GM18520 (cell line): ENCODE measurements at regions not wholly inside any gene's neighbourhood (a gene's known extent, or its start where the extent isn't known, plus 50 kb on each side); places are given as distances from the start of the nearest gene placed in this dataset.

ENCODE experiments used
- ATAC-seq: cut with Tn5 transposase; IDR thresholded peaks from one replicate; pipeline ENCODE4 v1.9.1; 2021; ENCODE audit not compliant: unreplicated experiment

DNA sequence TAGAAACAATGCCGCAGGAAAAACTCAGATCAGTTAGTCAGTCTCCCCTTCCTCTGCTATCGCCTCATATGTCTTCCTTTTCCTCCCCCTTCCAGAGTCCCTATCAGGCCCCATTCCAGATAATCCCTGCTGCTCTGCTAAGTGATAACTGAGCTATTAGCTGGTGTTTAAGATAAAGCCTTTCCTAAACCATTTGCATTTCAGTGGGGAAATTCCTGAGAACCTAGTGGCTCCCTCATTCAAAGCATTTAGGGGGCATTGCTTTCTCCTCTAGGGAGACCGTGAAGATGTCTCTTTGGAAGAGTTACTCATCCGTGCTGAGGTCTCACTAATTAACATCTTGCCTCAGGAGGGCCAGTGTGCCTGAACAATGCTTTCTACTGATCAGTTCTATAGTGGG lies 401.6 kb downstream of the NPIPA7 start:
- no peak for ATAC-seq

DNA sequence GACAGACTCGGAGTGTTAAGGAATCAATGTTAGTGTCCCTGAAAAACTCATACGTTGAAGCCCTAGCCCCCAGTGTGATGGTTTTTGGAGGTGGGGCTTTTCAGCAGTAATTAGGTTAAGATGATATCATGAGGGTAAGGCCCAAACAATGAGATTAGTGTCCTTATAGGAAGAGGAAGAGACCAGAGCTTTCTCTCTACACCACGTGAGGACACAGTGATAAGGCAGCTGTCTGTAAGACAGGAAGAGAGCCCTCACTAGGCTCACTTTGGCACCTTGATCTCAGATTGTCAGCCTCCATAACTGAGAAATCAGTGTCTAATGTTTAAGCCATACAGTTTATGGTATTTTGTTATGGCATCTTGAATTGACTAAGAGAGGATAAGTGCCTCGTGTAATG lies 403.2 kb downstream of the NPIPA7 start:
- no peak for ATAC-seq

DNA sequence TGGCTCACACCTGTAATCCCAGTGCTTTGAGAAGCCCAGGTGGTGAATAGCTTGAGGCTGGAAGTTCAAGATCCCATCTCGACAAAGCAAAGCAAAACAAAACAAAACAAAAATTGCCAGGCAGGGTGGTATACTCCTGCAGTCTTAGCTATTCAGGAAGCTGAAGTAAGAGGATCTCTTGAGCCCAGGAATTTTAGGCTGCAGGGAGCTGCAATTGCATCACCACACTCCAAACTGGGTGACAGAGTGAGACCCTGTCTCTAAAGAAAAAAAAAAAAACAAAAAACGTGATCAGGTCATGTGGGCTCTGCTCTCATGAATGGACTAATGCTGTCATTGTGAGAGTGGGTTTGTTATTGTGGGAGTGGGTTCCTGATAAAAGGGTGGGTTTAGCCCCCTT lies 409.1 kb downstream of the NPIPA7 start:
- no peak for ATAC-seq

DNA sequence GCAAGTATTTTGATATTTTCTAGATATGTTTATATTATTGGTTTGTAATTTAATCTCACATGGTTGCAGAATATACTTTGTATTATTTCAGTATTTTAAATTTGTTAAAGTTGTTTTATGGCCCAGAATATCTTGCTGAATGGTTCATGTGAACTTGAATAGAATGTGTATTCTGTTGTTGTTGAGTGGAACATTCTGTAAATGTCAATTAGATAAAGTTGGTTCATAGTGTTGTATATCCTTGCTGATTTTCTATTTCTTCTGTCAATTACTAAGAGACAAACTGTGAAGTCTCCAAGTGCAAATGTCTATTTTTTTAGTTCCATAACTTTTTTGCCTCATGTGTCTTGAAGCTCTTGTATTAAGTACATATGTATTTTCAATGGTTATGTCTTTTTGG lies 411.7 kb downstream of the NPIPA7 start:
- ATAC-seq, result no peak

DNA sequence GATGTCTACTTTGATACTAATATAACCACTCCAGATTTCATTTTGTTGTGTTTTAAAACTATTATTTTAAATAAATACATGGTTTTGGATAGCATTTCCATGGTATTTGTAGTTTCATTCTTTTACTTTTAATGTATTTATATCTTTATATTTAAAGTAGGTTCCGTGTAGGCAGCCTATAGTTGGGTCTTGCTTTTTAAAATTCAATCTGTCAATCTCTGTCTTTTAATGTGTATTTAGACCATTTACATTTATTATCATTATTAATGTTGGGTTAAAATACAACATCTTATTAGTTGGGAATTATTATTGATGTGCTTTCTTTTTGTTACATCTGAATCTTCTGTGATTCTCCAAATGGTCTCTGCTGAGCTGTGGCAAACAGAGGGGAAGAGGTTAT lies 412.1 kb downstream of the NPIPA7 start:
- ATAC-seq, result no peak

DNA sequence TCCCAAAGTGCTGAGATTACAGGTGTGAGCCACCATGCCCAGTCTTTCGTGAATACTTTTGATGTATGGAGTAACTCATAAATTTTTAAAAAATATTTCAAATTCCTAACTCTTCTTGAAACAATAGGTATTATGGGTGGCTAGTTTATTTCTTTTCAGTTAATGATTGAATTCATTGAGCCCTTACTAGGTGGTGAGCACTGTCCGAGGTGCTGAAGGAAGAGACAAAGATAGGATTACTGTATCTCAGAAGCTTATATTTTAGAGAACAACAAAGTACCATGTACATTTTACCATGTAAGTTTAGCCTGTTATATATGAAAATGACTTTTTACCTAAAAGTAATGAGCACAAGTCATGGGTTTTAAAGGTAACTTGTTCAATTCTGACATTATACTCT lies 418.3 kb downstream of the NPIPA7 start:
- no peak for ATAC-seq

DNA sequence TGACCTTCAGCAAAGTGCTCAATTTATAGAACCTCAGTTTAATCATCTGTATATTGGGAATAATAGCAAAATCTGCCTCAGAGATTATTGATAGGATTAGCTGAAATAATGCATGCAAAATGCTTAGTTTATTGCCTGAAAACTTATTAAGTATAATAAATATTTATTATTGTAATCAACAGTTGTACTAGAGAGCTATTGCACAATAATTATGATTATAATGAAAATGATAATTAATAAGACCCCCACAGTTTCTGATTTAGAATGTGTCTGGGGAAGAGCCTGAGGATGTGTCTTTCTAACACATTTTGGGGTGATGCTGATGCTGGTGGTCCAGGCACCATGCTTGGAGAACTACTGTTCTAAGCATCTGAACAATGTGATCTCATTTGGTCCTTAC lies 419.6 kb downstream of the NPIPA7 start:
- ATAC-seq, result no peak

DNA sequence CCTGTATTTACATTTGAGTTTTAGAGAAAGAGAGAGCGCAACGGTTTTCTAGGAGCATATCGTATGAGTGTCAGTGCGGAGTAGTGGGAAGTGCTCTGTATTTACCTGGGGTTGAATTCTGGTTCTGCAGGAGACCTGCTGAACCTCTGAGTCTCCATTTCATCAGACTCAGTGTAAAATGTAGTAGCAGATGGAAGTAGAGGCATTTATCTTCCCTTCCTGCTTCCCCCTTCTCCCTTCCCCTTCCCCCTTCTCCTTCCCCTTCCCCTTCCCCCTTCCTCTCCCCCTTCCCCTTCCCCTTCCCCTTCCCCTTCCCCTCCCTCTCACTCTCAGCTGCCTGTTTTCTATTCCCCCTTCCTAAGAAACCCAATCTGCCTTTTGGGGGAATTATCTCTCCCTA lies 426.9 kb downstream of the NPIPA7 start:
- no peak for ATAC-seq

DNA sequence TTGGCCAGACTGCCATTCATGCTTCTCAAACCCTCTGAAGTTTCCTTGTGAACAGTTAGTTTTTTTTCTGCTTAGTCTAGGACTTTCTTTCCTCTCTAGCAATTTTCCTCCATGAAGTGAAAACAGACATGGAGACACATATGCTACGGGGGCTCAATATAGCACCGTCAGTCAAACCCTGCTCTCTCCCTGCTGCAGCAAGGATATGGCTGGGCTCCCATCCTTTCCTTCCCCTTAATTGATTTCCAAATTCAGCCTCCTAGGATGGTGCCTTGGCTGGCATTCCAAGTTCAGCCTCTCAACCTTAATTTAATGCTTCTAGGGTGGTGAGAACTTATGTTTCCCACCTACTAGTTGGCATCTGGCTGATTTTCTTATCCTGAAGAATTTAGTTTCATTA lies 436.7 kb downstream of the NPIPA7 start:
- no peak for ATAC-seq

DNA sequence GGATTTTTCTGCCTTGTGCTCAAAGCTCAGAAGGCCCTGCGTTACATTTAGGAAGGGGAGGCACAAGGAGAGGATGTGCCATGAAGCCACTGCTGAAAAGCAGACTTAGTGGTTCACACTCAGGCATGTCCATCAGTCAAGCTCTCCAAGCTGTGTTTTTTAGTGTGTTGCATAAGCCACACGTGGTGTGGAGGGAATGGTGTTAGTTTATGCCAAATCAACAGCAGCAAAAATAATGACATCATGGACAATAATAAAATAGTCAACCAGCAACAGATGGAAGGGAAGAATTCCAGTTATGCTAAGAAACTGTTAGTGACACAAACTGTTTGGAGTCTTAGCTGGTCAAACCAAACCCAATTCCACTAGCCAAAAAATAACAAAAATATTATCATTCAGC lies 438.3 kb downstream of the NPIPA7 start:
- ATAC-seq, result no peak

DNA sequence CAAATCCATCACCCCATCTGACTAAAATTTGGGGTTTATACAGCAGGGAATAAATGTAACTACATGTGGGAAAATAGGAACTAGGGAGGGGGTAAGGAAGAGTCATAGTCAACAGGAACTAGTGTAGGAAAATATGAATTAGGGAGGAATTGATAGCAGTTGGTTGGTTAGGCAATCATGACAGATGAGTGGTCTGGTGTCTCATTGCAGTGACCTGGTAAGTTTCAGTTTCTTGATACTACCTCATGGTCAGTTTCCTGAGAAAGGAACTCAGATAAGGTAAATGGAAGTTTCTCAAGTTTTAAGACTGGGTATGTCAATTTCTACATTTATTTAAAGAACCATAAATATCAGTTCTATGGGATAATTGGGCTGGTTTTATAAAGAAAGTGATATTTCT lies 442.3 kb downstream of the NPIPA7 start:
- ATAC-seq, result no peak

DNA sequence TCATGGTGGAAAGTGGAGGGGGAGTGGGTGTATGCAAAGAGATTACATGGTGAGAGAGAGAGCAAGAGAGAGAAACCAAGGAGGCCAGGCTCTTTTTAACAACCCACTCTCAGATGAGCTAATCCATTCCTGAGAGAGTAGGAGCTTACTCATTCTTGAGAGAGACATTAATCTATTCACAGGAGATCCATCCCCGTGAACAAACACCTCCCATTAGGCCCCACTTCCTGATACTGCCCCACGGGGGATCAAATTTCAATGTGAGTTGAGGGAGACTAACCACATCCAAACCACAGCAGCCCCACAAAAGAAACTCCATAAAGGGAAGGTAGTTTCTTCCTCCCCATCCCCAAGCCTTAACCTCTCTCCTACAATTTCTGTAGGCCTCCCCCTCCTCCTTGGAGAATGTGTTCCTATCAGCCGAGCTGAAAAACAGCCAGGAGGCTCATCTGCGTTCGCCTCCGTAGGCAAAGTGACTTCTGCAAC lies 450.0 kb downstream of the NPIPA7 start:
- no peak for ATAC-seq

DNA sequence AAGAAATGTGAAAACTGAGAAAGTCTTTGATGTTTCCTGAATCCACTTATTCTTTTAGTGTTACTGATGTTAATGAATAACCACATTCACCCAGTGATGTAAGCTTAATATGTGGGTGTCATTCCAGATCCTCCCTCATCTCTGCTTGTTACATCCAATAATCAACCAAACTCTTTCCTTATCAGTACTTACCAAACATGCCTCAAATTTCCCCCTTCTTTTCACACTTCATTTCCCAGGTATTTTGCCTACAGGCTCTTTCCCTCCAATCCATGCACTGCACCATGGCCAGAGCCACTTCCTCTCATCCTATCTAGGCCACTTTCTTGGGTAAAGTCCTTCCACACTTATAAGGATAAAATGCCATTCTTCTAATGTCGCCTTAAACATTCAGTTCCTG lies 451.5 kb downstream of the NPIPA7 start:
- ATAC-seq, result no peak

DNA sequence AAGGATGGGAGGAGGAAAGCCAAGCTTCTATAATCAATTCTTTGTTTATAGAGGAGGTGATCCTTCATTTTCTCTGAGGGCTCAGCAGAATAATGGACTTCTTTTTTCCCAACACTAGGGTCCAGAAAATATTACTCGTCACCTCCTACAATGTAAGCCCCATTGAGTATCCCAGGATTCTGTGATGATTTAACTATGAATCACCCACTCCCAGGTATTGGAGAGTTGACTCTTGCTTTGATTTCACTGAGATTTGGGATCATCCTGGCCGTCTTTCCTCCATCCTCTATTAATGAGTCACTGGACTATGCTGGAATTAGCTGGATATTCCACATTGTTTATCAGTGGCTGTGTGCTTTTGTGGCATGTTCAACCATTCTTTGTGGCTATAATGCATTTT lies 452.0 kb downstream of the NPIPA7 start:
- ATAC-seq, result no peak

DNA sequence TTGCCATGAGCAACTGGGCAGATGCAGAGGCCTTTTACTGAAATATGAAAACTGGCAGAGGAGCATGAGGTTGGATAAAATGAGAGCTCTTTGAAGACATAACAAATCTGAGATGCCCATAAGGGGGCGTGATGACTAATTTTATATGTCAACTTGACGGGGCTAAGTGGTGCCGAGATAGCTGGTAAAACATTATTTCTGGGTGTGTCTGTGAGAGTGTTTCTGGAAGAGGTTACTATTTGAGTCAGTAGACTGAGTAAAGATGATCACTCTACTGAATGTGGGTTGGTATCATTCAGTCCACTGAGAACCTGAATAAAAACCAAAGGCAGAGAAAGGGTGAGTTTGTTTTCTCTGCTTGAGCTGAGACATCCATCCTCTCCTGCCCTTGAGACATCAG lies 454.2 kb downstream of the NPIPA7 start:
- no peak for ATAC-seq

DNA sequence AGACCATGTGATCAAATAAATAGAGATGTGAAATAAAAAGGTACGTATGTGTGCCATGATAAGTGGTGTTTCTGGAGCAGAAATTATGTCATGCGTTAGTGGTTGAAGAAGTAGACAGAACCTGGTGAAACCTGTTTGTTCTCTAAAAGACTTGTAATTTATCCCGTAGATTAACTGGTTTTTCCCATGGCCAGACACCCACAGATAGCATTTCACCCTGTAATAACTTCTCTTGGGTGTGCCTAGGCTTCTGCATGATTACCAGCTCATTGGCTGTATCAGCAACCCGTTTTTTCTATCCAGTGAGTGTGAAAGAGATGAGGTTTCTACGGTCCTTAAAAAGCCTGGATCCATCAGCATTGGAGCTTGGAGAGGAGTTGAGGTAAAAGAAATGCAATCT lies 471.3 kb downstream of the NPIPA7 start:
- no peak for ATAC-seq

DNA sequence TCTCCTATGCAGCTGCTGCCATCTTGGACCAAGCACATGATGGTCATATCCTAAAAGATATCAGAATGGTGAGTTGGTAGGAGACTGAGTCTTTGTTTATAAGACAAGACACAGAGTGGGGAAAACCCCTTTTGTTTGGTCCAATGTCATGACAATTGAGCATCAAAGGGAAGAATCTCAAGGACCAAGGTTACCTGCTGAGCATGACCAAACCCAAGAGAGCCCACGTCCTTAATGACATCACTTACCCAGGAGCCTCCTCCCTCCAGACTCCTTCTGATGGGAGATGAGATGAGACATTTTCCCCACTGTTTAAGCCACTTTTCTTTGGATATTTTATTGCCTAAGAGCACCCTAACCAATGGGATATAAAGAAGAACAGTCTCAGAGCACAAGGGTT lies 478.1 kb downstream of the NPIPA7 start:
- ATAC-seq, result no peak

DNA sequence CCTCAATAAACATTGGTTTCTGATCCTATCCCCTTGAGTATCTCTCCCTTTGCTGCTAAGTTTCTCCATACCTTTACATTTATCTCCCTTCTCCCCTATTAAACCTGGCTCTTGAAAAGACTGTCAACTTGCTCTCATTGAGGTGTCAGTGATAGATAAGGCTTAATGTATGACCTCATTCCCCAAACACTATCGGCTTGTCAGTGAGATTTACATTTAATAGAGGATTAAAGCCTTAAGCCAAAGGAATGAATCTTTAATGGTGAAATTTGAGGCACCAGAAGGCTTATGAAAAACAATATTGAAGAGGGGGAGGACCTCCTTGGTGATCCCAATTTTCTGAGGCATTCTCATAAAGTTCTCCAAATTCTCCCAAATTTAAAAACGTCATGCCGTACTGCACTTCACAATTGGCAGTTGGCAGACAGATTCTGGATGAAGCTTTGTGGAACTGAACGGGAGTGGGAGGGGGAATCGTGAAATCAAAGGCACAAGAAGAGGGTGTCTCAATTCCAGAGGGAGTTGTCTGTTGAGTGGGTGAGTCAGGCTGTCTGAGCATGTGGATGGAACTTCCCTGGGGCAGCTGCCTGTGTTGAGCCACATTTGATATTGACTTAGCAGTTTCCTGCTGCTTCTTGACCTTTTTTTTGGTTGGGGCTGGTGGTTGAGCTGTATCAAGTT lies 478.8 kb downstream of the NPIPA7 start:
- ATAC-seq, result no peak

DNA sequence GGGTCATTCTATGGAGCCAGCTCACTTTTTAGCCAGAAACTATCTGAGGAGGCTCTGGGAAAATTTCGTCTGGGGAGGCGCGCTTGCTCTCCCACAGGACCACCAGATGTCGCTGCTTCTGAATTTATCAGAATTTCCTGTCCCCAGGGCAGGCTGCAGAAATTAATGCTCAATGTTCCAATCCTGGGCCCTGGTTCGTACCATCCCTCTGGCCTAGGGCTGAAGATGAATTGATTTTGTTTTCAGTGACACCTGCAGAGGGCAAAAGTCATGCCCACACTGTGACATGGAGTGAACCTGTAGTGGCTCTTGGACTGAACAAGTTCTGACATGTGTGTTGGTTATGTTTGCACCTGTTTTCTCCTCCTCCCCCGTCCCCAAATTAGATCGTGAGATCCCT lies 482.6 kb downstream of the NPIPA7 start:
- ATAC-seq, result no peak

DNA sequence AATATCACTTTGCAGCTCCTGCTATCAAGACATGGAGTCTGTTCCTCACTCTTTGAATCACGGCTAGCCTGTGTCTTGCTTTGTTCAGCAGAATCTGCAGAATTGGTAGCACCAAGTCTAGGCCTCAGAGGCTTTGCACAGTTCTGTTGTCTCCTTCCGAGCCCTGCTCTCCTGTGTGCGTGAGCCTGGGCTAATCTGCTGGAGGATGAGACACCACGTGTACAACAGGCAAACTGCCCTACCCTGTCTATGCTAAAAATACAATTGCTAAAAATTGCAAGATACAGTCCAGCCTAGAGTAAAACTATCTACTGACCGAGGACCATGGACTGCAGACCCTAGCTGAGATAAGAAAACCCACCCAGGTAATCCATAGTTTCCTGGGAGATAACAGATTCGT lies 484.7 kb downstream of the NPIPA7 start:
- ATAC-seq, result no peak

DNA sequence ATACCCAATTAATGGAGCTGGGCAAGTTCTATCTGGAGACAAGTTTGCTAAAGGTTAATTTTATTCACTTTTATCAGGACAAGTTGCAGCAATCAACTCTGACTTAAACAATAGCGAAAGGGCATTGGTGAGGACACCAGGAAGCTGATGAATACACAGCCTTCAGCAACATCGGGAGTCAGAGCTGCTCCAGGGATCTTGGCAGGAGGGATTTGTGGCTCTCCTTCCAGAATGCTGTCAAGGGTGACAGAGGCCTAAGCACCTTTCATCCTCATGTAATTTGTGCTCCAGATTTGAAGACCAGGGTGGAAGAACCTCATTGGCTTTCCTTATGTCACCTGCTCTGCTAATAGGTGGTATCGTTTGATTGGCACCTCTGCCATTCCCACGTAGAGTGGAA lies 485.6 kb downstream of the NPIPA7 start:
- ATAC-seq, result no peak

DNA sequence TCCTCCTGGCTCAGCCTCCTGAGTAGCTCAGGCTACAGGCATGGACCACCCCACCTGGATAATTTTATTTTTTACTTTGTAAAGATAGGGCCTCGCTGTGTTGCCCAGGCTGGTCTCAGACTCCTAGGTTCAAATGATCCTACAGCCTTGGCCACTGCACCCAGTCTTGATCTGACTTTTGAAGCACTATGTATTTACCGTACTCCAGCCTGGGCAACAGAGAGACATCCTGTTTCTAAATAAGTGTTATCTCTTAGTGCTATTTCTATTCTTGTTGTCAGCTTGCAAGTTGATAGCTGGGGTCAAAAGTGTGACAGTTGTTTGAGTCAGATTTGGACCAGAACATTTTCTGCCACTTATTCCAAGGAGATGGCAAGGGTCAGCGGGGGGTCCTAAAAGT lies 486.4 kb downstream of the NPIPA7 start:
- ATAC-seq, result no peak

DNA sequence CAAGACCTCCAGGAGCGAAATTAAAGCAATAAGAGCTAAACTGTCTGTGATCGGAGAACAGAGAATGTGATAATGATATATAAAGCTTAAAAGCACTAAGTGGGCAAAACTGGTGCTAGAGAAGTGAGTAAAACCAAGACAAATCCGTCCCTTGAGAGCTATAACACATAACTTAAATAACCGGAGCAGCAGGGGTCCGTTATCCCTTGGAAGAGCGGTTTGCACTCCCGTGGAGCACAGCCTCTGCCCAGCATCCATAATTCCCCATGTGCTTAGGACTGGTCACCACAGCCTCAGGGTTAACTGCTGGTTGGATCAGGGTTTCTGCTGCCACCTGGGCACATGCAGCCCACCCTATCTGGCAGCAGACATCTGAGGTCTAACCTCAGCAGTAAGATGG lies 489.0 kb downstream of the NPIPA7 start:
- no peak for ATAC-seq

DNA sequence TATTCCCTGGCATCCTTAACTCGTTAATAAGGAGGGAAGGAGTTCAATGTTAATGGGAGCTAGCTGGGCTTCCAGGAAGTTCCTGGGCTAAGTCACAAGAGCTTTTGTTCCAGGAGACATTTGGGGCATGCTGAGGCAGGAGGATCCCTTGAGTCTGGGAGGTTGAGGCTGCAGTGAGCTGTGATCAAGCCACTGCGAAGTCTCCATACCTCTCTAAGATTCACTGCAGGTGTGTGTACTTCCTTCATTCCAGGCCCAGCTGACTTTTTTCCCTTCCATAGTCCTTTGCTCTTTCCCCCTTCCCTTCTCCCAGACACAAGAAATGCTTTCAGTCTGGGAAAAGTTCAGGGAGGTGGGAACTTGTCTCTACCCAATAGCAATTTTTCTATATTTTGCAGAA lies 489.8 kb downstream of the NPIPA7 start:
- no peak for ATAC-seq
